ENCODE measurements at regions not wholly inside any gene's neighbourhood (a gene's known extent, or its start where the extent isn't known, plus 50 kb on each side); places are given as distances from the start of the nearest gene placed in this dataset.
"Not testable (repeated sequence)": the region's sequence is repeated elsewhere in the genome, so short reads cannot be mapped to it uniquely, and the experiment has no call there.

- no peak for DNase-seq
Observed at GRCh38 chr12:19778797-19779196, 339.5 kb downstream of the AEBP2 start.

- no peak for DNase-seq
Observed at GRCh38 chr12:19779395-19780056, 340.2 kb downstream of the AEBP2 start.

- DNase-seq, result no peak
Observed at GRCh38 chr12:19780460-19780859, 341.2 kb downstream of the AEBP2 start.

- no peak for DNase-seq
Observed at GRCh38 chr12:19783547-19784444, 344.5 kb downstream of the AEBP2 start.

GRCh38 chr12:19792028-19792427 lies 352.7 kb downstream of the AEBP2 start:
- DNase-seq, result no peak

GRCh38 chr12:19794116-19794515 lies 354.8 kb downstream of the AEBP2 start:
- no peak for DNase-seq

GRCh38 chr12:19799216-19799615 lies 359.9 kb downstream of the AEBP2 start:
- DNase-seq, result no peak

GRCh38 chr12:19799895-19800602 lies 360.8 kb downstream of the AEBP2 start:
- no peak for DNase-seq

GRCh38 chr12:19800884-19801283 lies 361.6 kb downstream of the AEBP2 start:
- DNase-seq, result no peak

- DNase-seq, result no peak
Observed at GRCh38 chr12:19801941-19802340, 362.6 kb downstream of the AEBP2 start.

GRCh38 chr12:19802915-19803314 lies 363.6 kb downstream of the AEBP2 start:
- DNase-seq, result no peak

GRCh38 chr12:19804737-19805136 lies 365.4 kb downstream of the AEBP2 start:
- DNase-seq, result no peak

- no peak for DNase-seq
Observed at GRCh38 chr12:19808371-19808770, 369.1 kb downstream of the AEBP2 start.

- DNase-seq, result no peak
Observed at GRCh38 chr12:19810213-19810612, 370.9 kb downstream of the AEBP2 start.

GRCh38 chr12:19811922-19812321 lies 372.6 kb downstream of the AEBP2 start:
- DNase-seq, result no peak

- DNase-seq, result no peak
Observed at GRCh38 chr12:19819231-19819630, 379.9 kb downstream of the AEBP2 start.

- DNase-seq, result no peak
Observed at GRCh38 chr12:19822476-19822875, 383.2 kb downstream of the AEBP2 start.

- not testable (repeated sequence) for DNase-seq
Observed at GRCh38 chr12:19823326-19823725, 384.0 kb downstream of the AEBP2 start.

GRCh38 chr12:19826980-19827550 lies 387.8 kb downstream of the AEBP2 start:
- no peak for DNase-seq

- DNase-seq, result no peak
Observed at GRCh38 chr12:19829100-19829853, 390.0 kb downstream of the AEBP2 start.

- no peak for DNase-seq
Observed at GRCh38 chr12:19830446-19830845, 391.2 kb downstream of the AEBP2 start.

GRCh38 chr12:19833775-19834501 lies 394.6 kb downstream of the AEBP2 start:
- no peak for DNase-seq
